Dendritic cell treated with granulocyte-macrophage colony-stimulating factor and Interleukin-4, amounts not matched to agents 40 ng/mL and 50 ng/mL, for 4 days (primary cell): ENCODE measurements at regions not wholly inside any gene's neighbourhood (a gene's known extent, or its start where the extent isn't known, plus 50 kb on each side); places are given as distances from the start of the nearest gene placed in this dataset.
"Not testable (repeated sequence)": the region's sequence is repeated elsewhere in the genome, so short reads cannot be mapped to it uniquely, and the experiment has no call there.

Experiments used
- H3K27ac Mint-ChIP-seq: one replicate; pipeline ENCODE4 v1.8.0; 2022; ENCODE audit warnings: mild to moderate bottlenecking, mixed read lengths
- H3K27me3 Mint-ChIP-seq: one replicate; pipeline ENCODE4 v1.8.0; 2022; ENCODE audit warnings: mild to moderate bottlenecking, mixed read lengths
- H3K36me3 Mint-ChIP-seq: one replicate; pipeline ENCODE4 v1.8.0; 2022; ENCODE audit warnings: low read depth, mixed read lengths
- H3K4me1 Mint-ChIP-seq: one replicate; pipeline ENCODE4 v1.8.0; 2022; ENCODE audit warnings: low read depth, mixed read lengths
- H3K4me3 Mint-ChIP-seq: one replicate; pipeline ENCODE4 v1.8.0; 2022; ENCODE audit warnings: mild to moderate bottlenecking, moderate library complexity, mixed read lengths
- H3K9me3 Mint-ChIP-seq: one replicate; pipeline ENCODE4 v1.8.0; 2022; ENCODE audit warnings: mixed read lengths
- intact Hi-C: fragments of 100-400 bp; cut with micrococcal nuclease; formaldehyde crosslinking; loops from one replicate; pipeline ENCODE4 v1.15.0; 2022

DNA sequence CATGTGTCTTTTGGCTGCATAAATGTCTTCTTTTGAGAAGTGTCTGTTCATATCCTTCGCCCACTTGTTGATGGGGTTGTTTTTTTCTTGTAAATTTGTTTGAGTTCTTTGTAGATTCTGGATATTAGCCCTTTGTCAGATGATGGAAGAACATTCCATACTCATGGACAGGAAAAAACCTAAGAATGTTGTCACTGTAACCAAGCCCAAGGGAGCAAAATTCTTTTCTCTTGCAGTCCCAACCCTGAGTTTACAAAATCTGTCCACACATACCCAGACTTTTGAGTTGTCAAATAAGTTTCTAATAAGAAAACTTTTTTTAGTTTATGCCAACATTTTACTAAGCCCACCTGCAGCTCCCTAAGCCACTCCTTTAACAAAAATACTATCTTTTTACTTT is 408.2 kb upstream of the FAT1 start:
- H3K27me3 Mint-ChIP-seq, intact Hi-C loops: not testable (repeated sequence)

DNA sequence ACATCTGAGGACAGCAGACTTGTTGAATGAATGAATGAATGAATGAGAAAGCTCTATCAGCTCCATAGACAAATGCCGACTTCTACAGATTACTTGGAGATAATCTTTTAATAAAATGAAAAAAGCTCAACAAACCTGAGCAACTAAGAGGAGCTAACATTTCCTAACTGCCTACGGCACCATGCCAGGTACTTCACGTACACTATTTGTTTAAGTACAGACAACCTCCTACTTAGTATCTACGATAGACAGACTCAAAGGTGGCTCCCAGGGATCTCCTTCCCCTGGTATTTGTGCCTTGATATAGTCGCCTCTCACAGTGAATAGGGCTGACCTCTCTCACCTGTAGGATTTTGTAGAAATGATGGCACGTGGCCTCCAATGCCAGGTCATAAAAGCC is 412.2 kb upstream of the FAT1 start:
- Mint-ChIP-seq H3K4me3 (no peak overlapping the region), H3K36me3 (no peaks in the 10 kb centered on the region), H3K9me3 (peaks cover 16% of the 10 kb centered on the region), H3K27ac (no peak overlapping the region), H3K27me3 (no peaks in the 10 kb centered on the region), H3K4me1 (no peaks in the 10 kb centered on the region)
- intact Hi-C loops: no loop called here

More for the DNA sequence above, 408.2 kb upstream of the FAT1 start:
- not testable (repeated sequence) for H3K27ac Mint-ChIP-seq, H3K36me3 Mint-ChIP-seq, H3K4me1 Mint-ChIP-seq, H3K4me3 Mint-ChIP-seq
- peaks cover 39% of the 10 kb centered on the region for H3K9me3 Mint-ChIP-seq

DNA sequence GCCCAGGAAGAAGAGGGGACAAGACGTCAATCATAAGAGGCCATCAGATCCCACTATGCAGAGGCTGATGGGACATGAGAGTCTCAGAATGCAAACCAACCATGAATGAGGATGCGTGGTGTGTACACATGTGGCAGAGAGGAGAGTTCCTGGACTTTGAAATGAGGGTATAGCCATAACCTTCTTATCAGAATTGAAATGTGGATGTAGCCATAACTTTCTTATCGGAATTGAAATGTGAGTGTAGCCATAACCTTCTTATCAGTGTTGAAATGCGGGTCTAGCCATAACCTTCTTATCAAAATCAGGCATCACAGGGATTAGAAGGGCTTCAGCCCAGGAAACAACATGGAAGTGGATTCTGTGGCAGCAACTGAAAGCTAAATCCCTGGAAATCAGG is 415.5 kb upstream of the FAT1 start:
- Mint-ChIP-seq H3K27ac (no peak overlapping the region), H3K36me3 (no peaks in the 10 kb centered on the region), H3K4me3 (no peak overlapping the region), H3K4me1 (no peaks in the 10 kb centered on the region), H3K9me3 (peaks cover 16% of the 10 kb centered on the region), H3K27me3 (no peaks in the 10 kb centered on the region)
- intact Hi-C loops: no loop called here

DNA sequence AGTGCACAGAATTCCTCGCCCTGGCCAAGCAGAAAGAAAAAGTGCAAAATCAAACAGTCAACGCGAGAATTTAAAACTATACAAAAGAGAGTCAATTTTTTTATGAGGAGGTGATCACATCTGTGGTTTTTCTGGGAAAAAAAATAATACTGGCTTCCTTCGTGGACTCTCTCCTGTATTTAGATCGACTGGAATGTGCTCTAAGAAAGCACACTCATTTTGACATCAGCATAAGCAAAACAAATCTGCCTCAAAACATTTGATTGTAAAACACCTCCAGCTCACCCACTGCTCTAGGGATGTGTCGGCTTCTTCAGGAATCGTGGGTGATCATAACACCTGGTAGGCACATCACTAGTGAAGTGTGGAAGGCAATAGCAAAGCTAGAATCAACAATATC is 417.4 kb upstream of the FAT1 start:
- Mint-ChIP-seq H3K9me3 (peaks cover 8% of the 10 kb centered on the region), H3K27me3 (no peaks in the 10 kb centered on the region), H3K4me3 (no peak overlapping the region), H3K27ac (no peak overlapping the region), H3K36me3 (no peaks in the 10 kb centered on the region), H3K4me1 (no peaks in the 10 kb centered on the region)
- intact Hi-C loops: no loop called here

DNA sequence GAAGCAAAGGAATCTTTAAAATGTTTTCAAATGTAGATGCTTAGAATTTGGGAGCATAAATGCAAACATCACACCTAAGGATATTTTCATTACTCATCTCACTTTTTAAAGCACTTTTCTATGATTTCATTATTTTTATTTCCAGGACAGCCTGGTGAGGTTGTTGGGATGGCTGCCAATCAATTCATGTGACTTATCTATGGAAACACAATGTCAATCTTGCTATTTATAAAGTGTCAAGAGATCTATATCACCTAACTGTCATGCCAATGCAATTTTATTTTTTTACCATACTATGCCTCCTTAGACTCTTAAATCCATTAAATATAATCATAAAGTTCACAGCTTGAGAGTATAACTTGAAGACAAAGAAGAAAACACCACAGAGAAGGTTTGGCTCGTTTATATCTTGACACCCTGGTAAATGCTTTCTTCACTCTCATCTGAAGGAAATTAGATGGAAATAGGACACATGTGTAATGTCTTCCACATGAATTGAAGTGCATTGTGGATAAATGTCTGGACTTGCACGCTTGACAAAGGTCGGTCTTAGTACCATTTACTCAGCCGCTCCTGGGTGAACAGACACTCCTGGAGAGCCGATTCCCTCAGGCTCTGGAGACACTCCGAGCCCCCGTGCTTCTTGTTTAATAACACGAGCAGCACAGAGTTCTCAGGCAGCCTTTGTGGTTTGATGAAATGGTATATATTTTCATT is 425.7 kb upstream of the FAT1 start:
- intact Hi-C loops: no loop called here
- no peaks in the 10 kb centered on the region for H3K9me3 Mint-ChIP-seq
- no peak overlapping the region for H3K27ac Mint-ChIP-seq
- no peaks in the 10 kb centered on the region for H3K4me1 Mint-ChIP-seq
- H3K27me3 Mint-ChIP-seq: no peaks in the 10 kb centered on the region
- H3K36me3 Mint-ChIP-seq: no peaks in the 10 kb centered on the region
- H3K4me3 Mint-ChIP-seq: no peak overlapping the region

GRCh38 chr4:187157380-187157958 is 433.8 kb upstream of the FAT1 start:
- intact Hi-C loops: no loop called here
- H3K27ac Mint-ChIP-seq: no peak overlapping the region
- no peaks in the 10 kb centered on the region for H3K36me3 Mint-ChIP-seq
- no peaks in the 10 kb centered on the region for H3K27me3 Mint-ChIP-seq
- peaks cover 8% of the 10 kb centered on the region for H3K9me3 Mint-ChIP-seq
- no peak overlapping the region for H3K4me3 Mint-ChIP-seq
- H3K4me1 Mint-ChIP-seq: no peaks in the 10 kb centered on the region

DNA sequence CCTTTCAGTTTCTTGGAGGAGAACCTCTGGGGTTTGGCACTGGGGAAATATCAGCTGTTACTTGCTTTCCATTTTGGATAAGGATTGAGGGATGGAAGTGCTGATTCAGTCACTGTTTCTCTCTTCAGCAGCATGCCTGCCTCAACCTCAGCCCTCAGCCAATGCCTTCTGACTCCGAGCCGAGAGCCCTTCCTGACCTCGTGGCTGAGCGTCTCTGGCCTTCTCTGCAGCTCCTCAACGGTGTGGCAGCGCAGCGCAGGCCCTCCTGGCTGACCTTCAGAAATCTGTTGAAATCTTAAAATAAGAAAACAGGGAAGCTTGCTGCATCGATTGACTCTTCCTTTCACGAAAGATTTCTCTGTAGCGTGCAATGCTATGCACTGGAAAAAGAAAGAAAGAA is 434.3 kb upstream of the FAT1 start:
- Mint-ChIP-seq H3K27ac (no peak overlapping the region), H3K27me3 (no peaks in the 10 kb centered on the region), H3K9me3 (peaks cover 8% of the 10 kb centered on the region), H3K4me1 (no peaks in the 10 kb centered on the region), H3K36me3 (no peaks in the 10 kb centered on the region), H3K4me3 (no peak overlapping the region)
- intact Hi-C loops: no loop called here

DNA sequence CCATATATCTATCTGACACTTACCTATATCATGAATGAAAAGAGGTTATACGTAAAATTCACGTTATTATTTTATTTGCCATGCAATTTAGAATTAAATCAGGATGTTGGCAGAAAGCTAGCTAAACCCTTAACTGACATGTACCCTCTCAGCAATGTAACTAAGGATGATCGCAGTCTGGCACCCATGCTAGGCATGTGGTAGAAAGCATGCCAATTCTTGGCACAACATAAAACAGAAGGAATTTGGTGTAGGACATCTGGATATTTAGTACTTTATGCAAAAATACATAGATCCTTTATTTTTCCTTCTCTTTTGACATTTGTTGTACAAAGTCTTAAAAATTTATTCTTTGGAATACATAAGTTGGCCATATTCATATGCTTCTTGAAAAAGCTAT is 436.8 kb upstream of the FAT1 start:
- H3K27me3 Mint-ChIP-seq: no peaks in the 10 kb centered on the region
- H3K9me3 Mint-ChIP-seq: peaks cover 8% of the 10 kb centered on the region
- intact Hi-C loops: no loop called here
- H3K36me3 Mint-ChIP-seq: no peaks in the 10 kb centered on the region
- no peaks in the 10 kb centered on the region for H3K4me1 Mint-ChIP-seq
- no peak overlapping the region for H3K4me3 Mint-ChIP-seq
- no peak overlapping the region for H3K27ac Mint-ChIP-seq

DNA sequence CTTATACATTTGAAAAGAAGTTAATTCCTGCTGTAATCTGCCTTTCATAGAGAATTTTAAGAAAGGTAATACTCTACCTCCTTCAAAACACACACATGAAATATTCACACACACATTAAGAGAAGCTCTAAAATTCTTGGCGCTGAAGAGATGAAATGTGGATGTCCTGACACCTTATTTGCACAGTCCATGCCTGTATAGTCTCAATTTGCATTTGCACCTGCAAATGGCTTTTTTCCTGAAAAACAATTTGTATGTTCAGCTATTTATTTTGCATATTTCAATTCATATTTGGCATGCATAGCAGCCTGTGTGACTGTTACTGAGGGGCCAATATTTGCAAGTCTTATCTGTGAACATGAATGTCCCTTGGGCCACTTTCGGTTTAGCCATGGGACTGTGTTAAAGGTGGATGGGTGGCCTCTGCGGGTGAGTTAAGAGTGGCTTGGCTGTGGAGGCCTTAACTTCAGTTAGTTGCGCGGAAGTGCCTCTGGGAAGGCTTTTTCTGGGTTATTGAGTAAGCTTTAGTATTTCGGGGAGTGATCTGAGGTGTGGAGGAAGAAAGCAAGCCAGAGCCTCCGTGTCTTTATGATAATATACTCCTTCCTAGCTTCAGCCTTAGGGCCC is 443.3 kb upstream of the FAT1 start:
- Mint-ChIP-seq H3K27ac (no peak overlapping the region), H3K36me3 (no peaks in the 10 kb centered on the region), H3K27me3 (no peaks in the 10 kb centered on the region), H3K9me3 (no peaks in the 10 kb centered on the region), H3K4me1 (no peaks in the 10 kb centered on the region), H3K4me3 (no peak overlapping the region)
- intact Hi-C loops: no loop called here

GRCh38 chr4:187171706-187172339 is 448.2 kb upstream of the FAT1 start:
- Mint-ChIP-seq H3K27me3 (no peaks in the 10 kb centered on the region), H3K9me3 (peaks cover 7% of the 10 kb centered on the region), H3K36me3 (no peaks in the 10 kb centered on the region), H3K4me3 (no peak overlapping the region), H3K27ac (no peak overlapping the region), H3K4me1 (no peaks in the 10 kb centered on the region)
- intact Hi-C loops: no loop called here

- no peak overlapping the region for H3K27ac Mint-ChIP-seq
- no peaks in the 10 kb centered on the region for H3K27me3 Mint-ChIP-seq
- H3K4me1 Mint-ChIP-seq: no peaks in the 10 kb centered on the region
- H3K36me3 Mint-ChIP-seq: no peaks in the 10 kb centered on the region
- intact Hi-C loops: no loop called here
- peaks cover 7% of the 10 kb centered on the region for H3K9me3 Mint-ChIP-seq
- no peak overlapping the region for H3K4me3 Mint-ChIP-seq
Observed at GRCh38 chr4:187172340-187172761, 448.7 kb upstream of the FAT1 start.

GRCh38 chr4:187174749-187175148 is 451.1 kb upstream of the FAT1 start:
- peaks cover 7% of the 10 kb centered on the region for H3K9me3 Mint-ChIP-seq
- H3K4me1 Mint-ChIP-seq: no peaks in the 10 kb centered on the region
- intact Hi-C loops: no loop called here
- no peaks in the 10 kb centered on the region for H3K36me3 Mint-ChIP-seq
- no peak overlapping the region for H3K27ac Mint-ChIP-seq
- H3K4me3 Mint-ChIP-seq: no peak overlapping the region
- no peaks in the 10 kb centered on the region for H3K27me3 Mint-ChIP-seq

DNA sequence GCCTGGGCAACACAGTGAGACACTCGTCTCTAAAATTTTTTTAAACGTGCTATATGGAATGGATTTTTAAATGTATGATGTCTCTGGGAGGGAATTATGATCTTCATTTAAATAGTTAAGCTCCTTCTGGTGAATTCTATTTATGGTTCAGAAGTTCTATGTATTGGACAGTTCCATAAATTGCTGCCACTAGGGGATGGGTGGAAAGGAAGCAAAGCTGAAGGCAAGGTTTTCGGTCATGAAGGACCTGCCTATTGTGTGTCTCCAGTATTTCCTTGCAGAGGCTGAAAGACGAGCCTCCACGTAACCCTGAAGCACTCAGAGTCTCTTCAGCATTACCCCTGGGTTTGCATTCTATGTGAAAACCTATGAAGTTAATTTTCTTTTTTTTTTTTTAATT is 451.5 kb upstream of the FAT1 start:
- Mint-ChIP-seq H3K4me3 (no peak overlapping the region), H3K27ac (no peak overlapping the region), H3K27me3 (no peaks in the 10 kb centered on the region), H3K9me3 (peaks cover 7% of the 10 kb centered on the region), H3K4me1 (no peaks in the 10 kb centered on the region), H3K36me3 (no peaks in the 10 kb centered on the region)
- intact Hi-C loops: no loop called here

GRCh38 chr4:187176261-187176910 is 452.7 kb upstream of the FAT1 start:
- Mint-ChIP-seq H3K4me3 (no peak overlapping the region), H3K27me3 (no peaks in the 10 kb centered on the region), H3K4me1 (no peaks in the 10 kb centered on the region), H3K9me3 (peaks cover 7% of the 10 kb centered on the region), H3K27ac (no peak overlapping the region), H3K36me3 (no peaks in the 10 kb centered on the region)
- intact Hi-C loops: no loop called here
